ENCODE measurements at regions not wholly inside any gene's neighbourhood (a gene's known extent, or its start where the extent isn't known, plus 50 kb on each side); places are given as distances from the start of the nearest gene placed in this dataset.
A peak's percentile ranks its signal among the peaks of the same experiment; 100 is the strongest.
"Not testable (repeated sequence)": the region's sequence is repeated elsewhere in the genome, so short reads cannot be mapped to it uniquely, and the experiment has no call there.

GRCh38 chr10:28991333-28992270 lies 297.3 kb upstream of the LYZL1 start:
- Histone ChIP-seq H3K27me3 (no peaks in the 10 kb centered on the region), H3K4me3 (no peak overlapping the region), H3K9me3 (no peaks in the 10 kb centered on the region), H3K36me3 (no peaks in the 10 kb centered on the region), H3K4me1 (ENCODE audit: insufficient read depth) (no peaks in the 10 kb centered on the region), H3K27ac (no peak overlapping the region)
- TF ChIP-seq POLR2A (IDR thresholded peaks at IDR 0.05) (no peak), EP300 (IDR thresholded peaks at IDR 0.05) (no peak), CTCF (IDR thresholded peaks at IDR 0.05) (peak in 2 of 3 donors; percentile 21 to 22)
- intact Hi-C loops (cut with DNase I): loop anchor here in 1 of 4 donors (10.0 kb wide), 1 partner anchor 317 kb away; the partner anchor contains the start of gene BAMBI
- WGBS, 3 donors: 86 to 92% (median 88%) methylated on average over 7 of the region's 7 CpGs
- no peak for DNase-seq

- Histone ChIP-seq H3K27ac (no peak overlapping the region), H3K27me3 (no peaks in the 10 kb centered on the region), H3K4me1 (ENCODE audit: insufficient read depth) (no peaks in the 10 kb centered on the region), H3K36me3 (no peaks in the 10 kb centered on the region), H3K9me3 (no peaks in the 10 kb centered on the region), H3K4me3 (no peak overlapping the region)
- intact Hi-C loops (cut with DNase I): loop anchor here in 1 of 4 donors (10.0 kb wide), 1 partner anchor 318 kb away; the partner anchor contains the start of gene BAMBI
- no peak for DNase-seq
- WGBS, 3 donors: 85 to 94% (median 87%) methylated on average over 8 of the region's 8 CpGs
- TF ChIP-seq CTCF (IDR thresholded peaks at IDR 0.05): no peak
- no peak for TF ChIP-seq POLR2A (IDR thresholded peaks at IDR 0.05)
- no peak for TF ChIP-seq EP300 (IDR thresholded peaks at IDR 0.05)
Measured at GRCh38 chr10:28993056-28993455, 295.8 kb upstream of the LYZL1 start.

- no peak for DNase-seq
- Histone ChIP-seq H3K27me3 (no peaks in the 10 kb centered on the region), H3K4me3 (no peak overlapping the region), H3K4me1 (ENCODE audit: insufficient read depth) (no peaks in the 10 kb centered on the region), H3K36me3 (no peaks in the 10 kb centered on the region), H3K27ac (no peak overlapping the region), H3K9me3 (no peaks in the 10 kb centered on the region)
- TF ChIP-seq EP300 (IDR thresholded peaks at IDR 0.05): no peak
- TF ChIP-seq POLR2A (IDR thresholded peaks at IDR 0.05): no peak
- TF ChIP-seq CTCF (IDR thresholded peaks at IDR 0.05): no peak
- intact Hi-C loops (cut with DNase I): loop anchor here in 1 of 4 donors (10.0 kb wide), 1 partner anchor 319 kb away; the partner anchor contains the start of gene BAMBI
- 64 to 81% (median 76%) methylated on average over 1 of the region's 1 CpG for WGBS, 3 donors
Measured at GRCh38 chr10:28993861-28994260, 295.0 kb upstream of the LYZL1 start.

- H3K27ac ChIP-seq; H3K36me3 ChIP-seq; DNase-seq; H3K4me3 ChIP-seq; H3K4me1 ChIP-seq (ENCODE audit: insufficient read depth); H3K27me3 ChIP-seq; H3K9me3 ChIP-seq: not testable (repeated sequence)
- intact Hi-C loops (cut with DNase I): loop anchor here in 1 of 4 donors (10.0 kb wide), 1 partner anchor 320 kb away; the partner anchor contains the start of gene BAMBI
- 93 to 97% (median 97%) methylated on average over 5 of the region's 5 CpGs for whole genome bisulfite sequencing, 3 donors
Measured at GRCh38 chr10:28994802-28995201, 294.1 kb upstream of the LYZL1 start.

GRCh38 chr10:28995497-28995896 lies 293.4 kb upstream of the LYZL1 start:
- Histone ChIP-seq H3K36me3 (no peaks in the 10 kb centered on the region), H3K9me3 (no peaks in the 10 kb centered on the region), H3K4me1 (ENCODE audit: insufficient read depth) (no peaks in the 10 kb centered on the region), H3K27me3 (no peaks in the 10 kb centered on the region), H3K27ac (no peak overlapping the region), H3K4me3 (no peak overlapping the region)
- DNase-seq: no peak
- WGBS, 3 donors: 93 to 97% (median 96%) methylated on average over 4 of the region's 4 CpGs
- intact Hi-C loops (cut with DNase I): loop anchor here in 1 of 4 donors (10.0 kb wide), 1 partner anchor 321 kb away; the partner anchor contains the start of gene BAMBI
- TF ChIP-seq CTCF (IDR thresholded peaks at IDR 0.05): no peak
- TF ChIP-seq POLR2A (IDR thresholded peaks at IDR 0.05): no peak
- TF ChIP-seq EP300 (IDR thresholded peaks at IDR 0.05): no peak
